ENCODE measurements at regions not wholly inside any gene's neighbourhood (a gene's known extent, or its start where the extent isn't known, plus 50 kb on each side); places are given as distances from the start of the nearest gene placed in this dataset.

DNA sequence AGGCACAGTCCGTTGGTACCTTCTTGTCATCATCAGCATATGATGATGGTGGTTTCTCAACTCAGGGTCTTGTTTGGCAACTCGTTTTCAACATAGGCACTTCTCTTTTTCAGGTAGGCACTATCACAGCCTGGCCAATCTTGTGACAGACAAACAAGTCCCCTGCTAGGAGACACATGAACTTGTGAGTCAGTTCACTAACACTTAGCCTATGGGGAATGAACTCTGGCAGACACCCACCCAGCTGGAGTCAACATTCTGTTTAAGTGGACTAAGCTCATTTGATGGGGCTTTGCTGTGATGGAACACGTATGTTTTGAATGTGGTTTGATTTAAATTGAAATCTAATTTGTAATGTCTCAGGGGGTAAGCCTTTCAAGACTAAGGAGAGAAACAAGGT, 100.7 kb upstream of the MAMLD1 start:
- no peak for TF ChIP-seq POLR2A (IDR thresholded peaks at IDR 0.05)
- TF ChIP-seq, protein P1, sequence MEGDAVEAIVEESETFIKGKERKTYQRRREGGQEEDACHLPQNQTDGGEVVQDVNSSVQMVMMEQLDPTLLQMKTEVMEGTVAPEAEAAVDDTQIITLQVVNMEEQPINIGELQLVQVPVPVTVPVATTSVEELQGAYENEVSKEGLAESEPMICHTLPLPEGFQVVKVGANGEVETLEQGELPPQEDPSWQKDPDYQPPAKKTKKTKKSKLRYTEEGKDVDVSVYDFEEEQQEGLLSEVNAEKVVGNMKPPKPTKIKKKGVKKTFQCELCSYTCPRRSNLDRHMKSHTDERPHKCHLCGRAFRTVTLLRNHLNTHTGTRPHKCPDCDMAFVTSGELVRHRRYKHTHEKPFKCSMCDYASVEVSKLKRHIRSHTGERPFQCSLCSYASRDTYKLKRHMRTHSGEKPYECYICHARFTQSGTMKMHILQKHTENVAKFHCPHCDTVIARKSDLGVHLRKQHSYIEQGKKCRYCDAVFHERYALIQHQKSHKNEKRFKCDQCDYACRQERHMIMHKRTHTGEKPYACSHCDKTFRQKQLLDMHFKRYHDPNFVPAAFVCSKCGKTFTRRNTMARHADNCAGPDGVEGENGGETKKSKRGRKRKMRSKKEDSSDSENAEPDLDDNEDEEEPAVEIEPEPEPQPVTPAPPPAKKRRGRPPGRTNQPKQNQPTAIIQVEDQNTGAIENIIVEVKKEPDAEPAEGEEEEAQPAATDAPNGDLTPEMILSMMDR (IDR thresholded peaks at IDR 0.05) = no peak
